SK-N-MC (cell line): ENCODE measurements at regions not wholly inside any gene's neighbourhood (a gene's known extent, or its start where the extent isn't known, plus 50 kb on each side); places are given as distances from the start of the nearest gene placed in this dataset.

Experiments
- DNase-seq: peaks from one replicate; pipeline ENCODE4 v3.0.0-alpha.2; 2011; ENCODE audit warnings: low read depth, low spot score
- H3K27ac ChIP-seq: fragments of 200-600 bp; sonication (generic); 2 replicates; pipeline ENCODE4 v1.5.1; 2016; ENCODE audit warnings: mixed run types
- H3K36me3 ChIP-seq: fragments of 200-600 bp; sonication (generic); 2 replicates; pipeline ENCODE4 v1.6.1; 2017; ENCODE audit warnings: antibody characterized with exemption, low read length, mixed read lengths; ENCODE audit not compliant: insufficient read depth
- H3K4me3 ChIP-seq: fragments of 200-600 bp; sonication (generic); 2 replicates; pipeline ENCODE4 v1.5.1; 2016
- H3K9ac ChIP-seq: fragments of 200-600 bp; sonication (generic); 2 replicates; pipeline ENCODE4 v1.8.0; 2017; ENCODE audit warnings: mixed run types, mixed read lengths; ENCODE audit not compliant: insufficient read length
- H3K9me3 ChIP-seq: fragments of 200-600 bp; sonication (generic); 2 replicates; pipeline ENCODE4 v1.6.1; 2017; ENCODE audit warnings: low read depth, mild to moderate bottlenecking, antibody characterized with exemption, low read length, moderate library complexity, mixed read lengths
- EZH2 ChIP-seq: fragments of 200-600 bp; sonication (generic); IDR thresholded peaks from one replicate; pipeline ENCODE4 v1.6.1; 2017; ENCODE audit warnings: antibody characterized with exemption
- FOXP2 ChIP-seq: optimal IDR thresholded peaks from 2 replicates; pipeline ENCODE3; 2011; ENCODE audit warnings: mild to moderate bottlenecking, moderate library complexity; ENCODE audit not compliant: insufficient read depth; ENCODE audit errors: extremely low read length, control extremely low read depth
- POLR2AphosphoS5 ChIP-seq: IDR thresholded peaks from 2 replicates; pipeline ENCODE4 v1.6.1; 2012; ENCODE audit warnings: mild to moderate bottlenecking, low read depth, low read length, borderline replicate concordance

GRCh38 chr18:75681538-75682115 is 254.1 kb upstream of the SMIM21 start:
- no peak for TF ChIP-seq EZH2
- no peak for TF ChIP-seq POLR2AphosphoS5
- no peak for TF ChIP-seq FOXP2
- no peak for DNase-seq
- no peaks in the 10 kb centered on the region for H3K36me3 ChIP-seq
- no peaks in the 10 kb centered on the region for H3K9me3 ChIP-seq
- no peak overlapping the region for H3K27ac ChIP-seq
- H3K4me3 ChIP-seq: no peak overlapping the region
- H3K9ac ChIP-seq: no peak overlapping the region

GRCh38 chr18:75679331-75679730 is 251.8 kb upstream of the SMIM21 start:
- DNase-seq: no peak
- Histone ChIP-seq H3K27ac (no peak overlapping the region), H3K4me3 (no peak overlapping the region), H3K9me3 (no peaks in the 10 kb centered on the region), H3K36me3 (no peaks in the 10 kb centered on the region), H3K9ac (no peak overlapping the region)
- TF ChIP-seq POLR2AphosphoS5 (no peak), FOXP2 (no peak), EZH2 (no peak)

GRCh38 chr18:75678627-75679026 is 251.1 kb upstream of the SMIM21 start:
- Histone ChIP-seq H3K9ac (peak overlapping the region; percentile 15), H3K36me3 (no peaks in the 10 kb centered on the region), H3K27ac (no peak overlapping the region), H3K9me3 (no peaks in the 10 kb centered on the region), H3K4me3 (peak overlapping the region; percentile 56)
- no peak for DNase-seq
- TF ChIP-seq EZH2: no peak
- no peak for TF ChIP-seq FOXP2
- no peak for TF ChIP-seq POLR2AphosphoS5

DNA sequence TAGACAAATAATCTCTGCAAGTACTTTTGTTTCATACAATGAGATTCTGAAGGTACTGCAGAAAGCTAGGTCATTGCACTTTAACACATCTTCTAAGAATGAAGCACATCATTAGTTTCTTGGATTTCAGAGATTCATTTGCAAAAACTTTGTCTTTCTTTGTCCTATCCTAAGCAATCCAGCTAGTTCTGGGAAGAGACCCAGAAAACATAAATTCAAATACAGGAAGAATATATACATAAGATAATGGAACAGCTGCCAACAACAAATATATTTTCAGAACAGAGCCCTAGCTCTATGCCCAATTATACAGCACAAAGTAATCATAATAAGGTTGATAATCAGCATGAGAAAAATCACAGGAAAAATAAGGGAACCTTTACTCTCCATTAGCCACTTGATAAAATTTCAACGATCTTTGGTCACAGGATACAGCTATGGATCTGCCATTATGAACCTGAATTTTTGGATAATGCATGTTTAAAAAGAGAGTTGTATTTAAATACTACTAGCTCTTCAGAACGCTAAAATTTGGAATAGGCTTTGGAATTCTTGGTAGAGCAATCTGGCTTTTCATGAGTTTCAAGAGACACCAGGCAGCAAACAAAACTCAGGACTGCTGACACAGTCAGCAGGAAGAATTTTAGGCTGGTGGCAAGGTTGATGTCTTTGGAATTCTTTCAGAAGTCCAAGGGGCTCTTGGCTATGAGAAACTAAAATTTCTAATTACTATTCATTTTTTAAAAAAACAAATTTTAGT is 250.4 kb upstream of the SMIM21 start:
- Histone ChIP-seq H3K9ac (no peak overlapping the region), H3K9me3 (no peaks in the 10 kb centered on the region), H3K27ac (no peak overlapping the region), H3K4me3 (peak overlapping the region; percentile 56; the same call in 1 of the 2 replicates), H3K36me3 (no peaks in the 10 kb centered on the region)
- TF ChIP-seq POLR2AphosphoS5 (no peak), EZH2 (no peak), FOXP2 (no peak)
- no peak for DNase-seq

GRCh38 chr18:75660932-75661331 is 233.4 kb upstream of the SMIM21 start:
- Histone ChIP-seq H3K9me3 (no peaks in the 10 kb centered on the region), H3K27ac (no peak overlapping the region), H3K36me3 (no peaks in the 10 kb centered on the region), H3K4me3 (no peak overlapping the region), H3K9ac (no peak overlapping the region)
- DNase-seq: no peak
- no peak for TF ChIP-seq FOXP2
- no peak for TF ChIP-seq EZH2
- no peak for TF ChIP-seq POLR2AphosphoS5

DNA sequence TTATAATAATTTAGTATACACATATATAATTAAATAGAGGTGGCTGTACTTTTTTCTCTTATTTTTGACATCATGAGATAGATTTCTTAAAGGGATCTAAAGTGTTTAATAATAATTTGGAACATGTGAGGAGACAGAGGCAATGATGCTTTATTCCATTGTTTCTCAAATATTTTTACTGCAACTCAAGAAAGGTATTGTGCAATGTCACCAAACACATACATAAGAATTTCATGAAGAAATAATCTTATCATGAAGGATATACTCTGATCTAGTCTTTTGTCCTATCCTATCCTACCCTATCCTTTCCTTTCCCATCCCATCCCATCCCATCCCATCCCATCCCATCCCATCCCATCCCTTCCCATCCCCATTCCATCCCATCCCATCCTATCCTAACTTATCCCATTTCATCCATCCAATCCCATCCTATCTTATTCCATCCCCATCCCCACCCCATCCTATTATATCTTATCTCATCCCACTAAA is 232.1 kb upstream of the SMIM21 start:
- no peaks in the 10 kb centered on the region for H3K36me3 ChIP-seq
- H3K27ac ChIP-seq: no peak overlapping the region
- H3K9ac ChIP-seq: no peak overlapping the region
- no peaks in the 10 kb centered on the region for H3K9me3 ChIP-seq
- DNase-seq: no peak
- no peak for TF ChIP-seq EZH2
- no peak for TF ChIP-seq POLR2AphosphoS5
- no peak for TF ChIP-seq FOXP2
- H3K4me3 ChIP-seq: no peak overlapping the region

DNA sequence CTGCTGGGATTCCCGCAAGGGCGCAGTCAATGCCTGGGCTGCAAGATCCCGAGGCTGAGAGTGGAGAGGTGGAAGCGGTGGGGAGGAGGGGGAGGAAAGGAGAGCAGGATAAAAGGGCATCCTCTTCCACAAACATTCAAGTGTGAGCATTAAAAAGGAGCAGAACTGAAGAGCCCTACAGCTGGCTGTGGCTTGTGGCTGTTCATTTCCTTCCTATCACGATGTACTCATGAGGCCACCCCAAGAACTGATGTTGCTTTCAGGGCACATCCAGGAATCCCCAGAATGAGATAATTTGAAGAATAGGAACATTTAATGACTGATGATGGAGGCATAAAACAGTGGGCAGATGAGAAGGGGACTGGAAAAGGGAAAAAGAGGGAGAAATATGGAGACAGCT is 230.8 kb upstream of the SMIM21 start:
- Histone ChIP-seq H3K36me3 (no peaks in the 10 kb centered on the region), H3K27ac (no peak overlapping the region), H3K9me3 (no peaks in the 10 kb centered on the region), H3K4me3 (no peak overlapping the region), H3K9ac (no peak overlapping the region)
- no peak for DNase-seq
- TF ChIP-seq EZH2 (no peak), FOXP2 (no peak), POLR2AphosphoS5 (no peak)

- no peaks in the 10 kb centered on the region for H3K36me3 ChIP-seq
- H3K4me3 ChIP-seq: no peak overlapping the region
- no peak for TF ChIP-seq FOXP2
- TF ChIP-seq POLR2AphosphoS5: no peak
- TF ChIP-seq EZH2: no peak
- DNase-seq: no peak
- H3K27ac ChIP-seq: no peak overlapping the region
- H3K9ac ChIP-seq: no peak overlapping the region
- H3K9me3 ChIP-seq: no peaks in the 10 kb centered on the region
Observed at GRCh38 chr18:75656563-75657247, 229.2 kb upstream of the SMIM21 start.

GRCh38 chr18:75656035-75656434 is 228.5 kb upstream of the SMIM21 start:
- H3K27ac ChIP-seq: no peak overlapping the region
- no peak for DNase-seq
- H3K9ac ChIP-seq: no peak overlapping the region
- TF ChIP-seq POLR2AphosphoS5 (no peak), FOXP2 (no peak), EZH2 (no peak)
- H3K36me3 ChIP-seq: no peaks in the 10 kb centered on the region
- no peak overlapping the region for H3K4me3 ChIP-seq
- H3K9me3 ChIP-seq: no peaks in the 10 kb centered on the region
